ENCODE measurements at regions not wholly inside any gene's neighbourhood (a gene's known extent, or its start where the extent isn't known, plus 50 kb on each side); places are given as distances from the start of the nearest gene placed in this dataset.
"Not testable (repeated sequence)": the region's sequence is repeated elsewhere in the genome, so short reads cannot be mapped to it uniquely, and the experiment has no call there.

DNA sequence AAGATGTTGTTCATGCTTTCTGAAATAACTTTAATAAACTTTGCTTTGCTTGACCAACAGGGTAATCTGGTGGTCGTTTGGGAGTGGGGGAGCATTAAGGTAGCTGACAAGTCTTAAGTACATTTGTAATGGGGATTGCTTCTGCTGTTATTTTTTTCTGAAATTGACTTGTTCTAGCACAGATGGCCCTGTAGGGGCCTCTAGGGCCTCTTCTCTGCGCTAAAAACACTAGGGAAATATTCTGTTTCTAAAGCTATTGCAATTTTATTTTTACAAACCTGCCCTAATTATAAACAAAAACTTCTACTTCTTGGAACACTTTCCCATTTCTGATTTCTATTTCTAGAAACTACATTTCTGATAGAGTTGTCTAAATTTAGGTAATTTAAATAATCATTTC, 191.3 kb upstream of the KCNJ3 start:
- DNase-seq (ENCODE audit: extremely low spot score, insufficient read length, low read depth) = no peak
- no peak for FAIRE-seq

GRCh38 chr2:154518872-154519271, 179.6 kb upstream of the KCNJ3 start:
- no peak for FAIRE-seq
- no peak for DNase-seq (ENCODE audit: extremely low spot score, insufficient read length, low read depth)

- DNase-seq (ENCODE audit: extremely low spot score, insufficient read length, low read depth); FAIRE-seq: not testable (repeated sequence)
Measured at GRCh38 chr2:154520951-154521350, 177.5 kb upstream of the KCNJ3 start.

DNA sequence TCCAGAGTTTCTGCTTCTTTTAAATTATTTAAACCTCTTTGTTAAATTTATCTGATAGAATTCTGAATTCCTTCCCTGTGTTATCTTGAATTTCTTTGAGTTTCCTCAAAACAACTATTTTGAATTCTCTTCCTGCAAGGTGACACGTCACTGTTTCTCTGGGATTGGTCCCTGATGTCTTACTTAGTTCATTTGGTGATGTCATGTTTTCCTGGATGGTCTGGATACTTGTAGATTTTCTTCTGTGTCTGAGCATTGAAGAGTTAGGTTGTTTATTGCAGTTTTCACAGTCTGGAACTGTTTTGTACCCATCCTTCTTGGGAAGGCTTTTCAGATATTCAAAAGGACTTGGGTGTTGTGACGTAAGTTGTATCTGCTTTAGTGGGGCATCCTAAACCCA, 172.3 kb upstream of the KCNJ3 start:
- DNase-seq (ENCODE audit: extremely low spot score, insufficient read length, low read depth) (no peak), FAIRE-seq (no peak)

DNA sequence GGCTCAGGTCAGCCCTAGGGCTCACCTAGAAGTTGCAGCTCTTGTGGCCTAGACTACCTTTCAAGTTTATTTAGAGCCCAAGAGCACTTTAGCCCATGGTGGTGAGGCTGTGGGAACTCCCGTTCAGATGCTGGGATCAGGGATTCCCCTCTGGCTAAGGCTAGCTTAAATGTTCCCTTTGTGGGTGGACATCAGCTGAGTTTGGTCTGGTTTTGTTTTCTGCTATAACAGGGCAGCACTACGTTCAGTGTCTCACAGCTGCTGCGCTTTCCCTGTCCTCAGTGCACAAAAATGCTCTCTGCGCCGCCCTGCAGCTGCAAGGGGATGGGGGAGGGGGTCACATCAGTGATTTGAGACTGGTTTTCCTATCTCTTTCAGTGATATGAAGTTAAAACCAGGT, 170.5 kb upstream of the KCNJ3 start:
- no peak for DNase-seq (ENCODE audit: extremely low spot score, insufficient read length, low read depth)
- no peak for FAIRE-seq

- no peak for FAIRE-seq
- DNase-seq (ENCODE audit: extremely low spot score, insufficient read length, low read depth) = no peak
Measured at GRCh38 chr2:154532004-154532403, 166.5 kb upstream of the KCNJ3 start.

DNA sequence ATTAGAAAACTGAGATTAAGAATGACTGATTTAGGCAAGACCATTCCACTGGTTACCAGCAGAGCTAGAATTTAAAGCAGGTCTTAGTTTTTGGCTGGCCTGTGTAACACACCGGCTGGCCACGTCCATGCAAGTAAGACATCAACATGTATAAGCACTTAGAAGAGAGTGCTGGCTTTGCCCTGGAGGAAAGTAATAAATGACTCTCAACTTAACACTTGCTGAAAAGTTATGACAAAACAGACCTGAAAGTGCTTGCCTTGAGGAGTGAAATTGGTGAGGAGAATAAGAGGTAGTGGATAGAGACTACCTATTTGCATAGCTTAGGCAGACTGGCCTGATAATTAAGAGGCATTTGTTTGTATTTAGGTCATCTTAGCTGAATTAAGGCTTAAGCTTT, 165.7 kb upstream of the KCNJ3 start:
- FAIRE-seq (no peak), DNase-seq (ENCODE audit: extremely low spot score, insufficient read length, low read depth) (no peak)

DNA sequence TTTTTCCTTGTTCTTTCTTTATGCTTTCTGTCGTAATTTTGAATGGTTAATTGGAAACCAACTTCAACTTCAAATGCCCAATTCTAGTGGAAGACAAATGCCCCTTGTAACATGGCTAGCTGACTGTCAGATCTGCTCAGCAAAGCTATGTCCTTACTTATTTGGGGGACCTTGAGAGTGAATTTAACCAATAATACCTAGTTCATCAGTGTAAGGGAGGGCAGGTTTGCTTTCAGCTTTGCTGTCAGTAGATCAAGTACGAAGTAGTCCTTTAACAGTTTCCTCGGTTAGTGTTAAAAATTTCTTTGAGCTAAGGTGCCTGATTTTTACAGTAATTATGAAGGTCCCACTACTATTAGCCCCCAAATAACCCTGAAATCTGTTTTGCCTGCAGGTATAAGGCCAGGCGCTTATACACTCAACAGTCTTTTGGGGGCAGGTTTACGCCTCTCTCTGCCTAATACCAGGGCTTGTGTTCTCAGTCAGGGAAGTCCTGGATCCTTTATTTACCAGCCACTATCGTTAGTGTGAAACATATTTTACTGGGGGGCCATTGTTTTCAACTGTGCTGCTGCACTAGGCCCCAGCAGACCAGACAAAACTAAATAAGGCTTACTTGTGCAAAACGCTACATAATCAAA, 165.1 kb upstream of the KCNJ3 start:
- DNase-seq (ENCODE audit: extremely low spot score, insufficient read length, low read depth) (no peak), FAIRE-seq (no peak)

- no peak for FAIRE-seq
- DNase-seq (ENCODE audit: extremely low spot score, insufficient read length, low read depth) = no peak
Measured at GRCh38 chr2:154537024-154537423, 161.5 kb upstream of the KCNJ3 start.

DNA sequence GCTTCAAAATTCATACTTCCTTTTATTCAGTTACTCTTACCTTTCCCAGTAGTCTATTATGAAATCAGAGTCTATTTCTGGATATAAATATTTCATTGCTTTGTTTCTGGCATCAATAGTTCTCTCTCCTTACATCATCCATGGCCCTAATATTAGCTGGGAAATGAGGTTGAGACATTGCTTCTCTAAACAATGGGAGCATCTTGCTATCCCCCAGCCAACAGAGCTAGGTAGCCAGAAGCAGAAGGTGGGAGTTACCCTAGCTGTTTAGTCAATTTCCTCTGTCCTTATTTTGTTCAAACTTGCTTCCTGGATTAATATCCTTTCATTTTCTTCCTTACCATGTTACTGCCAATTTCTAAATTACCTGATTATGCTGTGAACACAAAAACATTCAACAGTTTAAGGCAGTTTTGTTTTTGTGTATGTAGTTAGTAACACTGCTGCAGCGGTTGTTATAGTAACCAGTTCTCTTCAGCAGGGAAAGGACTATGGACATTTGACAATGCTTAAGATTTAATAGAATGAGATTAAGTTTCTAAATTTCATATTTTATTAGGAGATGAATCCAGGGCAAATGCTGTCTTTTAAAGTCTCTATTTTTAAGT, 160.5 kb upstream of the KCNJ3 start:
- FAIRE-seq (no peak), DNase-seq (ENCODE audit: extremely low spot score, insufficient read length, low read depth) (no peak)

DNA sequence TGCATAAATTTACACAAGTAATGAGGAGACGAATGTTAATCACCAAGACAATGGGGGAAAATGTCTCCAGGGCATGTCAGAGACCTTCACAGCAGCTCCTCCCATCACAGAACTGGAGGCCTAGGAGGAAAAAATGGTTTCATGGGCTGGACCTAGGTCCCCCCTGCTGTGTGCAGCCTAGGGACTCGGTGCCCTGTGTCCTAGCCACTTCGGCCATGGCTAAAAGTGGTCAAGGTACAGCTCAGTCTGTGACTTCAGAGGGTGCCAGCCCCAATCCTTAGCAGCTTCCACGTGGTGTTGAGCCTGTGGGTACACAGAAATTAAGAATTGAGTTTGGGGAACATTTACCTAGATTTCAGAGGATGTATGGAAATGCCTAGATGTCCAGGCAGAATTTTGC, 152.2 kb upstream of the KCNJ3 start:
- FAIRE-seq = no peak
- DNase-seq (ENCODE audit: extremely low spot score, insufficient read length, low read depth) = no peak

DNA sequence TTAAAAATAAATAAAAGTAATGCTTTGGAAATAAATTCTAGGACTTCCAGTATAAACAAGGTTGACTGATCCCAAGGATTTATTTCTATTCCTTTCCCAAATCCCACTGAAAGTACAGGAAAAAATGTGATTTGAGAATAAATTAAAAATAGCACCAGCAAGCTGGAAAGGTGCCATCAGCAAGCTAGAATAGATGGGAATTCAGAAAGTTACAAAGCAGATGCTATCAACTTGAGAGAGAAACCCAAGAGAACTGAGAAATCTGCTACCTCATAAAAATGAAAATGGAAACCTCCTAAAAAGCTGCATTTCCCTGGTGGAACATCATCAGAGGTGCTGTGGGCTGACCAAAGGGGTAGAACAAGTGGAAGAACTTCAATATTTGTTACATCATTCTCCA, 148.6 kb upstream of the KCNJ3 start:
- FAIRE-seq (no peak), DNase-seq (ENCODE audit: extremely low spot score, insufficient read length, low read depth) (no peak)

DNA sequence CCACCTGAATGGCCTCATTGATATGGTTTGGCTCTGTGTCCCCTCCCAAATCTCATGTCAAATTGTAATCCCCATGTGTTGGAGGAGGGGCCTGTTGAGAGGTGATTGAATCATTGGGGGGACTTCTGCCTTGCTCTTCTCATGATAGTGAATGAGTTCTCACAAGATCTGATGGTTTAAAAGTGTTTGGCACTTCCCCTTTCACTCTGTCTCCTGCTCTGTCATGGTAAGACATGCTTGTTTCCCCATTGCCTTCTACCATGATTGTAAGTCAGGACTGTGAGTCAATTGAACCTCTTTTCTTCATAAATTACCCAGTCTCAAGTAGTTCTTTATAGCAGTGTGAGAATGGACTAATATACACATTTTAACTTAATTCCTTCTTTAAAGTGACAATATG, 146.8 kb upstream of the KCNJ3 start:
- DNase-seq (ENCODE audit: extremely low spot score, insufficient read length, low read depth) (no peak), FAIRE-seq (no peak)

GRCh38 chr2:154554046-154554445, 144.4 kb upstream of the KCNJ3 start:
- DNase-seq (ENCODE audit: extremely low spot score, insufficient read length, low read depth) = no peak
- no peak for FAIRE-seq

DNA sequence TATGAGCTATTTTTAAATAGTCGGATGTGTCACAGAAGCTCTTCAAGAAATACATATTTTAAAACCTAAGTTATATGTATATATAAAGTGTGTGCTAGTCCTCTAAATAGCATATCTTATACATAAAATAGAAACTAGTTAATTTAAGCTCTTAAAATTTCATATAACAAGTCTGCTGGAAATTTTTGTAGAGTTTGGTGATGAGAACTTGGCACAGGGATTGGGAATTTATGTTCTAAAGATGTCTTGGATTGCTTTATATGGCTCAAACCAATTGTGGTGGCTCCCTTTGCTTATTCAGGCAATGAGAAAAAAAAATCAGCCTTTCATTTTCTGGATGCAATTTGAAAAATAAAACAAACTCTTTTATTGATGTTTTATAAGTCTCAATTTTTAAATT, 142.8 kb upstream of the KCNJ3 start:
- FAIRE-seq (no peak), DNase-seq (ENCODE audit: extremely low spot score, insufficient read length, low read depth) (no peak)

DNA sequence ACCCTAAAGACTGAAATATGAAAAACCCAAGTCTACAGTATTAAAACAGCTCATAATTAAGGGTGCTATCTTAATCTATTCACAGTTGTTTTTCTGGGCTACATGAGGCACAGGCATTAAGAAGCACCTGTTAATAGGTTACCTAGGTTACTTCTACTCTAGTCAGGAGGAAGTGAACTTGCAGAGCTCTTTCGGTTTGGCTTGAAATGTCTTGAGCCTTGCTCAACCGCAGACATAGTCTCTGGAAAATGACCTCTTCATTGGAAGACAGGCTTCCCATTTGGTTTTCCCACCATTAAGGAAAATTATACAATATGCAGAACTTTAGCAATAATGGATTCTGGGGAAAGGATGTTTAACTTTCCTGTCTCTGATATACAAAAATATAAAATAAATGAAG, 142.3 kb upstream of the KCNJ3 start:
- FAIRE-seq (no peak), DNase-seq (ENCODE audit: extremely low spot score, insufficient read length, low read depth) (no peak)

- DNase-seq (ENCODE audit: extremely low spot score, insufficient read length, low read depth) = no peak
- FAIRE-seq = no peak
Measured at GRCh38 chr2:154556607-154557006, 141.9 kb upstream of the KCNJ3 start.

DNA sequence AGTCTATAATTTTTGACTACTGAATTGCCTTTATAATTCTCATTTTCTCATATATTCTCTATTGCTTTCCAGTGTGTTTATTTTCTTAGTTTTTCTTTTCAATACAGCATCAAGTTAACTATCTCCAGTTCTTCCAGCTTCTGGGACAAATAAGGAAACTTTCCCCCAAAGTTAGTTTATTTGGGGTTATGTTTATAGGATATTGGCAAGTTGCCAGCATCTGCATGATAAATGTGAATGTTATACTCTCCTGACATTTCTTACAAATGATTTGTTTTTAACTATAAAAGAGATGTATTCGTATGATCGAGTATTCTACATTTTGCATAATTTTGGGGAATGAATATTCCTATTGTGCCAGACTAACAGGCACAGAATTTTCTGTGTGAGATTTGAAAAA, 140.6 kb upstream of the KCNJ3 start:
- FAIRE-seq = no peak
- DNase-seq (ENCODE audit: extremely low spot score, insufficient read length, low read depth) = no peak

GRCh38 chr2:154565433-154565832, 133.1 kb upstream of the KCNJ3 start:
- FAIRE-seq (no peak), DNase-seq (ENCODE audit: extremely low spot score, insufficient read length, low read depth) (no peak)

GRCh38 chr2:154568413-154568812, 130.1 kb upstream of the KCNJ3 start:
- FAIRE-seq = no peak
- no peak for DNase-seq (ENCODE audit: extremely low spot score, insufficient read length, low read depth)

- FAIRE-seq (no peak), DNase-seq (ENCODE audit: extremely low spot score, insufficient read length, low read depth) (no peak)
Measured at GRCh38 chr2:154570501-154570900, 128.0 kb upstream of the KCNJ3 start.

GRCh38 chr2:154576699-154577098, 121.8 kb upstream of the KCNJ3 start:
- DNase-seq (ENCODE audit: extremely low spot score, insufficient read length, low read depth); FAIRE-seq: not testable (repeated sequence)

All from GM18507 (cell line).